ENCODE measurements at regions not wholly inside any gene's neighbourhood (a gene's known extent, or its start where the extent isn't known, plus 50 kb on each side); places are given as distances from the start of the nearest gene placed in this dataset.

DNA sequence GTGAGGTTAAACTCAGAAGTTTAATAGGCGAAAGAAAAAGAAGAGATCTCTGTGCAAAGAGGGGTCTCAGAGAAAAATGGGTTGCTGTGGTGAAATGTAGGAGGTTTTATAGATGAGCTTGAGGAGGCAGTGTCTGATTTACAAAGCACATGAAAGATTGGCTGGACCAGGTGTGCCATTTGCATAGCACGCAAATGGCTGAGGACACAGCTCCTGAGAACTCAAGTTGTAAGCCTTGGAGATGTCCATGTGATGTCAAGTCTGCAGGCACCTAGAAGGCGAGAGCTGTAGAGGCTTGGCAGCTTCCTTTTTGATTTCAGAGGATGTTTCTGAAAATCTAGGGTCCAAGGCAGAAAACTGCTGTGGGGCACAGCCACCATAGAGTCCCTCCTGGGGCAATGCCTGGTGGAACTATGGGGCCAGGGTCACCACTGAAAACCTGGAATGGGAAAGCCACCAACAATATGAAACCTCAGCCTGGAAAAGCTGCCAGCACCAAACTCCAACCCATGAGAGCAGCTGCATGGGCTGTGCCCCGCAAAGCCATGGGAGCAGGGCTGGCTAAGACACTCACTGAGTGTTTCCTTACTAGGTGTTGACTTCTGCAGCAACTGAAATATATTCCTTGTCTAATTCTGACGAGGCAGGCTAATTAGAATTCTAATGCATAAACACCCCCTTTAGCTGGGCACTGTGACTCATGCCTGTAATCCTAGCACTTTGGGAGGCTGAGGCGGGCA is 96.9 kb upstream of the TNS3 start:
- WGBS, 2 experiments (ENCODE audit: insufficient coverage in 2 of 2) = 94 to 98% methylated on average over 4 to 6 of the region's 6 CpGs
- no peaks in the 10 kb centered on the region for H3K4me1 ChIP-seq (ENCODE audit: control insufficient read depth, insufficient read depth, low read length, poor library complexity, severe bottlenecking)

DNA sequence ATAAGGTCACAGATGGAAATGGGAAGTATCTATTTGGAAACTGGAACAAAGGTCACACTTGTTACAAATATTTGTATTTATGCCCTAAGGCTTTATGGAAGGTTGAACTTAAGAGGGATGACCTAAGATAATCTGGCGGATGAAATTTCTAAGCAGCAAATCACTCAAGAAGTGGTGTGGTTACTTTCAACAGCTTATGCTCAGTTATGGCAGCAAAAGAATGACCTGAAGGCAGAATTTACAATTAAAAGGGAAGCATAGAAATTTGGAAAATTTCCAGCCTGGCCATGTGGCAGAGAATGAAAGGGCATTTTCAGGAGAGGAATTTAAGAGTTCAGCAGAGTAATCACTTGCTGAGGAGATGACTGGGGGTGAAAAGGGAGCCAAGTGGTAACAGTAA is 95.8 kb upstream of the TNS3 start:
- Histone ChIP-seq H3K27ac (ENCODE audit: low read depth, low read length, severe bottlenecking) (no peak overlapping the region), H3K4me3 (ENCODE audit: extremely low read depth, insufficient read depth, low read length, poor library complexity, severe bottlenecking) (no peak overlapping the region), H3K9me3 (ENCODE audit: control insufficient read depth, low read length) (peaks cover 6% of the 10 kb centered on the region), H3K36me3 (ENCODE audit: control insufficient read depth, insufficient read depth, low read length) (no peaks in the 10 kb centered on the region), H3K4me1 (ENCODE audit: control insufficient read depth, insufficient read depth, low read length, poor library complexity, severe bottlenecking) (peaks cover 4% of the 10 kb centered on the region)
- 80 to 100% methylated on average over 1 of the region's 1 CpG for WGBS, 2 experiments (ENCODE audit: insufficient coverage in 2 of 2)

More for the DNA sequence above, 96.9 kb upstream of the TNS3 start:
- peaks cover 6% of the 10 kb centered on the region for H3K9me3 ChIP-seq (ENCODE audit: control insufficient read depth, low read length)
- no peaks in the 10 kb centered on the region for H3K36me3 ChIP-seq (ENCODE audit: control insufficient read depth, insufficient read depth, low read length)
- no peak overlapping the region for H3K4me3 ChIP-seq (ENCODE audit: extremely low read depth, insufficient read depth, low read length, poor library complexity, severe bottlenecking)
- no peak overlapping the region for H3K27ac ChIP-seq (ENCODE audit: low read depth, low read length, severe bottlenecking)

DNA sequence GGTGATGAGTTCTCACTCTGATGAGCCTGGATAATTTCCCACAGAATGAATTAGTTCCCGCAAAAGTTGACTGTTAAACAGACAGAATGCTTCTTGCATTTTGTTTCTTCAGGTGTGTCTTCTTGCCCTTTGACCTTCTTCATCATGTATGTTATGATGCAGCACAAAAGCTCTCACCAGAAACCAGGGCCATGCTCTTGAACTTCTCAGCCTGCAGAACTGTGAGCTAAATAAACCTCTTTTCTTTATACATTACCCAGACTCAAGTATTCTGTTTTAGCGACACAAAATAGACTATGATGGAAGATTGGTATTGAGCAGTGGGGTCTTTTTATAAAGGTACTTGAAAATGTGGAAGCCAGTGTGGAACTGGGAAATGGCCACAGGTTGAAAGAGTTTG is 95.2 kb upstream of the TNS3 start:
- no peaks in the 10 kb centered on the region for H3K36me3 ChIP-seq (ENCODE audit: control insufficient read depth, insufficient read depth, low read length)
- WGBS, 2 experiments (ENCODE audit: insufficient coverage in 2 of 2) = 94 to 100% methylated on average over 1 to 2 of the region's 2 CpGs

DNA sequence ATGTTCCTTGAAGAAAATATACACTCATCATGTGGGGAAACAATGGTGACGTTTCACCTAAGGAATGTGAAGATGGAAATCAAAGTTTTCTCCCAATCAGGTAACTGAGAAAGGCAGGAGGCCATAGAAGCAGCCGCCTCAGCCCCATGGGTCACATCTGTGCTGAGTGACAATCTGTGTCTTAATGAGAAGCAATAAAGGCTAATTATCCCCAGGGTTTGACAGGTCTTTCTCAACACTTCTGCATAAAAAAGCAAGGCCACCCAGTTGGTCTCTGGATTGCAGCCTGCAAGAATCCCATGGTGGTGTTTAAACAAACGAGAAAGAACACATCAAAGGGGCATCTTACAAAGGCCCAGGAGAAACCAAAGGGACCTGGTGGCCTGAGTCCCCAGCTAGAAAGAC is 91.1 kb upstream of the TNS3 start:
- Histone ChIP-seq H3K27ac (ENCODE audit: low read depth, low read length, severe bottlenecking) (no peak overlapping the region), H3K4me1 (ENCODE audit: control insufficient read depth, insufficient read depth, low read length, poor library complexity, severe bottlenecking) (peaks cover 4% of the 10 kb centered on the region), H3K4me3 (ENCODE audit: extremely low read depth, insufficient read depth, low read length, poor library complexity, severe bottlenecking) (no peak overlapping the region), H3K9me3 (ENCODE audit: control insufficient read depth, low read length) (peaks cover 6% of the 10 kb centered on the region), H3K36me3 (ENCODE audit: control insufficient read depth, insufficient read depth, low read length) (no peaks in the 10 kb centered on the region)
- 0 to 18% methylated on average over 1 to 3 of the region's 3 CpGs for WGBS, 2 experiments (ENCODE audit: insufficient coverage in 2 of 2)

More for the DNA sequence above, 95.2 kb upstream of the TNS3 start:
- Histone ChIP-seq H3K4me3 (ENCODE audit: extremely low read depth, insufficient read depth, low read length, poor library complexity, severe bottlenecking) (no peak overlapping the region), H3K4me1 (ENCODE audit: control insufficient read depth, insufficient read depth, low read length, poor library complexity, severe bottlenecking) (peaks cover 4% of the 10 kb centered on the region), H3K27ac (ENCODE audit: low read depth, low read length, severe bottlenecking) (no peak overlapping the region), H3K9me3 (ENCODE audit: control insufficient read depth, low read length) (peaks cover 6% of the 10 kb centered on the region)

DNA sequence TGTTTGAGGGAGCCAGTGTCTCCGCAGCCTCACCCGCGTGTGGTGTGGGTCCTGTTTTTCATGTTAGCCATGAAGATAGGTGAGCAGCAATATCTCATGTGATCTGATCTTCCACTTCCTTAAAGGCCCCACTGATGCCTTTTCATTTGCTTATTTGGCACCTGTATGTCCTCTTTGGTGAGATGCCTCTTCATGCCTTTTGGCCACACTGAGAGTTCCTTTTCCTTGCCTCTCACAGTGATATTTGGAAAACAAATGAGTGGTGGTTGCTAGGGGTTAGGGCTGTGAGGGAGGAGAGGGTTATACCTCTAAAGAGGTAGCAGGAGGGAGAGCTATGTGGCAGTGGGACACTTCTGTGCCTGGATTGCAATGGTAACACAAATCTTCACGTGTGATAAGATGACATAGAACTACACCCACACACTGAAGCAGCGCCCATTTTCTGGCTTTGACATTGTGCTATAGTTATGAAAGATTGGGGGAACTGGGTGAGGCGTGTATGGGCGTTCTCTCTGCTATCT is 90.4 kb upstream of the TNS3 start:
- H3K4me1 ChIP-seq (ENCODE audit: control insufficient read depth, insufficient read depth, low read length, poor library complexity, severe bottlenecking) = peaks cover 4% of the 10 kb centered on the region
- peaks cover 6% of the 10 kb centered on the region for H3K9me3 ChIP-seq (ENCODE audit: control insufficient read depth, low read length)
- no peak overlapping the region for H3K4me3 ChIP-seq (ENCODE audit: extremely low read depth, insufficient read depth, low read length, poor library complexity, severe bottlenecking)
- H3K27ac ChIP-seq (ENCODE audit: low read depth, low read length, severe bottlenecking) = no peak overlapping the region
- 45 to 50% methylated on average over 3 of the region's 7 CpGs for WGBS, 2 experiments (ENCODE audit: insufficient coverage in 2 of 2)
- H3K36me3 ChIP-seq (ENCODE audit: control insufficient read depth, insufficient read depth, low read length) = no peaks in the 10 kb centered on the region

DNA sequence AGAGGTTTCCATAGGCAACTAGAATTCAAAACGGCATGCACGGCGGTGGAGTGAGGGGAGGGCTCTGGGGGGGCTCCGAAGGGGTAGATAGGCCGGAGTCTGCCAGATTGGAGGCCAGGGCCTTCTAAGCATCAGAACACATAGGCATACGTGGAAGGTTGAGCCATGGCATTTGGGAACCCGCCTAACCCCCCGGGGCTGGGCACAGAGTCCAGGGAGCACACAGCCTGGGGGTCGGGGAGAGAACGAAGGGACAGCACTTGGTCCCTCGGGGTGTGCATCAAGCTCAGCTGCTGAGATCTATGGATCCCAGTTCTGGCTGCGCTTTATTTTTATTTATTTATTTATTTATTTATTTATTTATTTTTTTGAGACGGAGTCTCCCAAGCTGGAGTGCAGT is 89.4 kb upstream of the TNS3 start:
- H3K4me3 ChIP-seq (ENCODE audit: extremely low read depth, insufficient read depth, low read length, poor library complexity, severe bottlenecking) = no peak overlapping the region
- H3K27ac ChIP-seq (ENCODE audit: low read depth, low read length, severe bottlenecking) = no peak overlapping the region
- H3K36me3 ChIP-seq (ENCODE audit: control insufficient read depth, insufficient read depth, low read length) = no peaks in the 10 kb centered on the region
- H3K9me3 ChIP-seq (ENCODE audit: control insufficient read depth, low read length) = no peaks in the 10 kb centered on the region
- H3K4me1 ChIP-seq (ENCODE audit: control insufficient read depth, insufficient read depth, low read length, poor library complexity, severe bottlenecking) = peaks cover 4% of the 10 kb centered on the region
- WGBS, 2 experiments (ENCODE audit: insufficient coverage in 2 of 2) = 97% methylated on average over 8 to 10 of the region's 13 CpGs

DNA sequence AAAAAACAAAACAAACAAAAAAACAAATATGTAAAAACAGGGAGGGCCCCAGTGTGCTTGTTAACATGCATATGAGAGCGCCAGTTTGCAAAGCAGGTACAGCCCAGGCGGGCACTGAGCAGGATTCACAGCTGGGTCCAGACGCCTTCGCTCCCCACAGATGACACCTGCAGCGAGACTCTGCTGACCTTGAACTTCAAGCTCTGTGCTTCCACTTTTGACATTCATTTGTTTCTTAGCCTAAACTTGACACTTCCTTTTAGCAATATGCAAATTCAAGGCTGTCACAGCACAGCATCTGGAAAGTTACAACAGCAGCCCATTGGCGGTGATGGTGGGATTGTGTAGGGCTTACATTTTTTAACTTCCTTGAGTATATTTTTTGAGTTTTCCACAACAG is 88.8 kb upstream of the TNS3 start:
- Histone ChIP-seq H3K9me3 (ENCODE audit: control insufficient read depth, low read length) (no peaks in the 10 kb centered on the region), H3K4me1 (ENCODE audit: control insufficient read depth, insufficient read depth, low read length, poor library complexity, severe bottlenecking) (peaks cover 4% of the 10 kb centered on the region), H3K36me3 (ENCODE audit: control insufficient read depth, insufficient read depth, low read length) (no peaks in the 10 kb centered on the region), H3K27ac (ENCODE audit: low read depth, low read length, severe bottlenecking) (no peak overlapping the region), H3K4me3 (ENCODE audit: extremely low read depth, insufficient read depth, low read length, poor library complexity, severe bottlenecking) (no peak overlapping the region)
- 75 to 76% methylated on average over 5 to 6 of the region's 6 CpGs for WGBS, 2 experiments (ENCODE audit: insufficient coverage in 2 of 2)

DNA sequence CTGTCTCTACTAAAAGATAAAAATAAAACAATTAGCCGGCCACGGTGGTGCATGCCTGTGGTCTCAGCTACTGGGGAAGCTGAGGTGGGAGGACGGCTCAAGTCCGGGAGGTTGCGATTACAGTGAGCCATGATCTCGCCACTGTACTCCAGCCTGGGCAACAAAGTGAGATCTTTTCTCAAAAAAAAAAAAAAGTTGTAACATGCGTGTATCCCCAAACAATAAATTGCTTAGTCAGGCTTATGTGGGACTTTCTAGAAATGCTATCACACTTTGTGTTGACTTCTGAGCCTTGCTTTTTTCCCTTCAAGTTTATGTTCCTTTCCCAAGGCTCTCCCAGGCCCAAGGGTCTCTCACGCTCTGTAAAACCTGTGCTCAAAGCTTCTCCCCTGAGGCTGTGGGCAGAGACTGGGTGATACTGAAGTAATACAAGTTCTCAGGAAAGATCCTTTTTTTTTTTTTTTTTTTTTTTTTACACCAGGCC is 88.0 kb upstream of the TNS3 start:
- Histone ChIP-seq H3K4me3 (ENCODE audit: extremely low read depth, insufficient read depth, low read length, poor library complexity, severe bottlenecking) (no peak overlapping the region), H3K27ac (ENCODE audit: low read depth, low read length, severe bottlenecking) (peak overlapping the region; percentile 23)
- 78 to 88% methylated on average over 6 to 7 of the region's 8 CpGs for WGBS, 2 experiments (ENCODE audit: insufficient coverage in 2 of 2)

DNA sequence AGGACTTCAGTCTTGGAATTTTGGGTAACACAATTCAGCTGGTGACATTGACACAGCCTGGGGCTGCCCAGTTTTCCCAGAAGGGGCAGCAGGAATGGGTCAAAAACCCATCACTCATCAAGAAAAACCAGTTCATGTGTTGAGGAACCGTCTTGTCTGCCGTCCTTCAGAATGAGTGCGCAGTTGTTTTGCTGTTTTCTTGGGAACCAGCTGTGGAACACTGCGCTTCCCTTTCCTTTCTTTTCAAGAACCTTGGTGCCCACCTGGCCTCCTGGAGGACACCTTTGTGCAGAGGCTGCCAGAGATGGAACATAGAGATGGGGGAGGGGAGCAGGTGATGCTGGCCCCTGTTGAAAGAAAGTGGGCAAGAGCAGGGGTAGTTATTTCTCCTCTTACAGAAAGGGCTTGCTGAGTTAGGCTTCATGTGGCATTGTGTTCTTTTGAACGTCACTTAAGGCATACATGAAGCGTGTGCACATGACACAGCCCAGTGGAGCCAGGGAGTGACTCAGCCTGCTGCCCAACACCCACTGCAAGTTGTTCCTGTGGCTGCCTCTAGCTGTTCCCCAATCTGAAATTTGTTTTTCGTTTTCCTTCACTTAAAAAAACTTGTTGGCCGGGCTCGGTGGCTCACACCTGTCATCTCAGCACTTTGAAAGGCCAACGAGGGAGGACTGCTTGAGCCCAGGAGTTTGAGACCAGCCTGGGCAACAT is 87.4 kb upstream of the TNS3 start:
- H3K9me3 ChIP-seq (ENCODE audit: control insufficient read depth, low read length) = no peaks in the 10 kb centered on the region
- peak overlapping the region; percentile 23 for H3K27ac ChIP-seq (ENCODE audit: low read depth, low read length, severe bottlenecking)
- H3K4me3 ChIP-seq (ENCODE audit: extremely low read depth, insufficient read depth, low read length, poor library complexity, severe bottlenecking) = no peak overlapping the region
- 80% methylated on average over 7 to 10 of the region's 10 CpGs for WGBS, 2 experiments (ENCODE audit: insufficient coverage in 2 of 2)
- no peaks in the 10 kb centered on the region for H3K36me3 ChIP-seq (ENCODE audit: control insufficient read depth, insufficient read depth, low read length)
- H3K4me1 ChIP-seq (ENCODE audit: control insufficient read depth, insufficient read depth, low read length, poor library complexity, severe bottlenecking) = peaks cover 4% of the 10 kb centered on the region

More for the DNA sequence above, 88.0 kb upstream of the TNS3 start:
- H3K4me1 ChIP-seq (ENCODE audit: control insufficient read depth, insufficient read depth, low read length, poor library complexity, severe bottlenecking) = peaks cover 4% of the 10 kb centered on the region
- H3K9me3 ChIP-seq (ENCODE audit: control insufficient read depth, low read length) = no peaks in the 10 kb centered on the region
- no peaks in the 10 kb centered on the region for H3K36me3 ChIP-seq (ENCODE audit: control insufficient read depth, insufficient read depth, low read length)

DNA sequence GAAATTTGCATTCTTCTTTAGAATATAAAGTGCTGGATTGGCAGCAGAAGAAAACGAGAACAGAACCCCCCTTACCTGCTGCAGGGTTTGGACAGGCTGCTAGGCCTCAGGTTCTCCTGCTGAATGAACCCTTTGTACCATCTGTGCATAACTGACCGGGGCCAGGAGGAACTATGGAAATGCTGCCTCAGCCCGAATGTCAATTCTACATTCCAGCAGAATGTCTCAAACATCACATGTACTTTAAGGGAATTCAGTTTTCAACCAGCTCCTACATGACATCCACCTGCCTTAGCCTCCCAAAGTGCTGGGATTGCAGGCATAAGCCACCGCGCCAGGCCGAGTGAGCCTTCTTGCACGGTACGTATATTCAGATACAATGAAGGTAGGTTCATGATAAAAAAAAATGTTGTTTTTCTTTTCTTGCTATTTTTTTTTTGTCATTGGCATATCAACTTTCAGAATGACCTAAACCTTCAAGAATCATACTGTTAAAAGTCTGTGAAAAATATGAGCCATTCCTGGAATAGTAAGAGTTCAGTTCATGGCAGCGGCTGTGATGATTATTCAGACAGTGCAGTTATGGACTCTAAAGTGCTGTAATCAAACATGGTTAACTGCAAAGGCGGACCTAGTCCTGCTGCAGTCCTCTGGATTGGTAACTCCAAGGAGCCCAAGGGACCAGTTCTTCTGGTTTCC is 84.4 kb upstream of the TNS3 start:
- Histone ChIP-seq H3K36me3 (ENCODE audit: control insufficient read depth, insufficient read depth, low read length) (no peaks in the 10 kb centered on the region), H3K4me1 (ENCODE audit: control insufficient read depth, insufficient read depth, low read length, poor library complexity, severe bottlenecking) (no peaks in the 10 kb centered on the region), H3K27ac (ENCODE audit: low read depth, low read length, severe bottlenecking) (no peak overlapping the region), H3K4me3 (ENCODE audit: extremely low read depth, insufficient read depth, low read length, poor library complexity, severe bottlenecking) (no peak overlapping the region), H3K9me3 (ENCODE audit: control insufficient read depth, low read length) (no peaks in the 10 kb centered on the region)
- 88 to 91% methylated on average over 4 to 5 of the region's 10 CpGs for WGBS, 2 experiments (ENCODE audit: insufficient coverage in 2 of 2)
